ENCODE measurements at regions not wholly inside any gene's neighbourhood (a gene's known extent, or its start where the extent isn't known, plus 50 kb on each side); places are given as distances from the start of the nearest gene placed in this dataset.

DNA sequence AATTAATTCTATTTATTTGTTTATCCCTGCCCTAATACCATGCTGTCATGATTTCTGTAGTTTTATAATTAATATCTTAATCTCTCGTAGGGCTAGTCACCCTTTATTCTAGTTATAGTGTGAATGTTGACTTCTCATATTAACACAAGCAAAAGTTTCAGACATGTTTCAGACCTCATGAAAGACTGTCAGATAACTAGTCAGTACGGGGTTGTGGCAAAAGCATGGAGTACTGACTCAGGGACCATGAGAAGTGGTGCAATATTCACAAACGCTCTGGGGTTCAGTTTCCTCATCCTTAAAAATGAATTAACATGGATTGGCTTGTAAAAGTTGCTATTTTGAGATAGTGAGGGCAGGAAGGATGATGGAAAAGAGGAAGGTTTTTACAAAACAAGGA is 148.9 kb downstream of the TMEM200A start:
- no peak for TF ChIP-seq POLR2AphosphoS5 (IDR thresholded peaks at IDR 0.05; ENCODE audit: low read depth)
- TF ChIP-seq, protein P1, sequence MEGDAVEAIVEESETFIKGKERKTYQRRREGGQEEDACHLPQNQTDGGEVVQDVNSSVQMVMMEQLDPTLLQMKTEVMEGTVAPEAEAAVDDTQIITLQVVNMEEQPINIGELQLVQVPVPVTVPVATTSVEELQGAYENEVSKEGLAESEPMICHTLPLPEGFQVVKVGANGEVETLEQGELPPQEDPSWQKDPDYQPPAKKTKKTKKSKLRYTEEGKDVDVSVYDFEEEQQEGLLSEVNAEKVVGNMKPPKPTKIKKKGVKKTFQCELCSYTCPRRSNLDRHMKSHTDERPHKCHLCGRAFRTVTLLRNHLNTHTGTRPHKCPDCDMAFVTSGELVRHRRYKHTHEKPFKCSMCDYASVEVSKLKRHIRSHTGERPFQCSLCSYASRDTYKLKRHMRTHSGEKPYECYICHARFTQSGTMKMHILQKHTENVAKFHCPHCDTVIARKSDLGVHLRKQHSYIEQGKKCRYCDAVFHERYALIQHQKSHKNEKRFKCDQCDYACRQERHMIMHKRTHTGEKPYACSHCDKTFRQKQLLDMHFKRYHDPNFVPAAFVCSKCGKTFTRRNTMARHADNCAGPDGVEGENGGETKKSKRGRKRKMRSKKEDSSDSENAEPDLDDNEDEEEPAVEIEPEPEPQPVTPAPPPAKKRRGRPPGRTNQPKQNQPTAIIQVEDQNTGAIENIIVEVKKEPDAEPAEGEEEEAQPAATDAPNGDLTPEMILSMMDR (IDR thresholded peaks at IDR 0.05; ENCODE audit: insufficient read depth, low read length): no peak
